DOHH2 (cell line): ENCODE measurements at regions not wholly inside any gene's neighbourhood (a gene's known extent, or its start where the extent isn't known, plus 50 kb on each side); places are given as distances from the start of the nearest gene placed in this dataset.
"Not testable (repeated sequence)": the region's sequence is repeated elsewhere in the genome, so short reads cannot be mapped to it uniquely, and the experiment has no call there.

ENCODE experiments used
- EZH2phosphoT487 ChIP-seq: fragments of 200-600 bp; sonication (generic); IDR thresholded peaks from 2 replicates; pipeline ENCODE4 v1.6.1; 2017; ENCODE audit warnings: borderline replicate concordance, mild to moderate bottlenecking, antibody characterized with exemption, low read length, moderate library complexity, mixed read lengths
- TF ChIP-seq, protein P1 (sequence below): fragments of 200-600 bp; sonication (generic); IDR thresholded peaks from one replicate; pipeline ENCODE4 v1.5.1; 2014; ENCODE audit warnings: antibody characterized with exemption, mild to moderate bottlenecking, low read depth, low read length; ENCODE audit not compliant: poor library complexity, severe bottlenecking

DNA sequence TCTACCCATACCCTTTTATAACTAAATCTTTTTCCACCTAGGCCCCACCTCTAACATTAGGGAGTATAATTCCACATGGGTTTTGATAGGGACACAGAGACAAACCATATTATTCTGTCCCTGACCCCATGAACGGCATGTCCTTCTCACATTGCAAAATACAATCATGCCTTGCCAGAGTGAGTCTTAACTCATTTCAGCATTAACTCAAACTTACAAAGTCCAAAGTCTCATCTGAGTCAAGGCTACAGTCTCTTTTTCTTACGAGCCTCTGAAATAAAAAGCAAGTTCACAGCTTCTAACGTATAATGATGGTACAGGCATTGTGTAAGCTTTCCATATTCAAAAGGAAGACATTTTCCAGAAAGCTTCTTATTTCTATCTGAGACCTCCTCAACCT lies 86.1 kb upstream of the TEKT4 start:
- TF ChIP-seq, protein P1, sequence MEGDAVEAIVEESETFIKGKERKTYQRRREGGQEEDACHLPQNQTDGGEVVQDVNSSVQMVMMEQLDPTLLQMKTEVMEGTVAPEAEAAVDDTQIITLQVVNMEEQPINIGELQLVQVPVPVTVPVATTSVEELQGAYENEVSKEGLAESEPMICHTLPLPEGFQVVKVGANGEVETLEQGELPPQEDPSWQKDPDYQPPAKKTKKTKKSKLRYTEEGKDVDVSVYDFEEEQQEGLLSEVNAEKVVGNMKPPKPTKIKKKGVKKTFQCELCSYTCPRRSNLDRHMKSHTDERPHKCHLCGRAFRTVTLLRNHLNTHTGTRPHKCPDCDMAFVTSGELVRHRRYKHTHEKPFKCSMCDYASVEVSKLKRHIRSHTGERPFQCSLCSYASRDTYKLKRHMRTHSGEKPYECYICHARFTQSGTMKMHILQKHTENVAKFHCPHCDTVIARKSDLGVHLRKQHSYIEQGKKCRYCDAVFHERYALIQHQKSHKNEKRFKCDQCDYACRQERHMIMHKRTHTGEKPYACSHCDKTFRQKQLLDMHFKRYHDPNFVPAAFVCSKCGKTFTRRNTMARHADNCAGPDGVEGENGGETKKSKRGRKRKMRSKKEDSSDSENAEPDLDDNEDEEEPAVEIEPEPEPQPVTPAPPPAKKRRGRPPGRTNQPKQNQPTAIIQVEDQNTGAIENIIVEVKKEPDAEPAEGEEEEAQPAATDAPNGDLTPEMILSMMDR: not testable (repeated sequence)
- not testable (repeated sequence) for TF ChIP-seq EZH2phosphoT487
